ENCODE measurements at regions not wholly inside any gene's neighbourhood (a gene's known extent, or its start where the extent isn't known, plus 50 kb on each side); places are given as distances from the start of the nearest gene placed in this dataset.
A peak's percentile ranks its signal among the peaks of the same experiment; 100 is the strongest.

DNA sequence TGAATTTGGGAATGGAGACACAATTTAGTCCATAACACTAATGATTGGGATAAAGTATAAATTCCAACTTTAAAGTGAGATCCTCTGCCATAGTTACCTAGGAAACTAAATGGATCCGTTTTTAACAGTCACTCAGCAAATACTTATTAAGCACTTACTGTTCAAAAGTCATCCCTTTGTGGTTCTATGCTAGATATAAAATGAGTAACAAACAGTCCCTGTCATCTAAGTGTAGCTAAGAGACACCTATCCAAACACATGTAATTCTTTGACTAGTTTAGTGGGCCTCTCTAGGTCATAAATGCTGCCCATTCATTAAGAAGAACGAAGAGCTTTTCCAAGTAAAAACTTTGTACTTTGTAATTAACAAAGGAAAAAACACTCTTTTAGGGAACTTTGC lies 244.2 kb upstream of the CDIN1 start:
- DNase-seq, result no peak

DNA sequence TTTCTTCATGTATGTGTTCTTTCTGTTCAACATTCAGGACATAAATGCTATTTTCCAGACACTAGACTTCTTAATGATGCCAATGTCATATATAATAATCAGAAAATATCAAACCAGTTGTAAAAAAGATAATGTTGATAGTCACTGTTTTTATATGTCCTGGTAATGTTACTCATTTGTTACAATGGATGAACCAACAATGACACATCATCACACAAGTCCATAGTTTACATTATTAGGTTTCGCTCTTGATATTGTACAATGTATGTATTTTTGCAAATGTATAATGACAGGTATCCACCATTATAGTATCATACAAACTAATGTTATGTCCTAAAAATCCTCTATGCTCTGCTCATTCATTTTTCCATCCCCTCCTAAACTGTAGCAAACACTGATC lies 243.8 kb upstream of the CDIN1 start:
- no peaks in the 10 kb centered on the region for H3K9me3 ChIP-seq
- H3K36me3 ChIP-seq, result no peaks in the 10 kb centered on the region
- H3K27me3 ChIP-seq, result no peaks in the 10 kb centered on the region
- H3K4me3 ChIP-seq, result no peak overlapping the region
- no peak for DNase-seq

More for the DNA sequence above, 244.2 kb upstream of the CDIN1 start:
- Histone ChIP-seq H3K4me3 (no peak overlapping the region), H3K9me3 (no peaks in the 10 kb centered on the region), H3K27me3 (no peaks in the 10 kb centered on the region), H3K36me3 (no peaks in the 10 kb centered on the region)

DNA sequence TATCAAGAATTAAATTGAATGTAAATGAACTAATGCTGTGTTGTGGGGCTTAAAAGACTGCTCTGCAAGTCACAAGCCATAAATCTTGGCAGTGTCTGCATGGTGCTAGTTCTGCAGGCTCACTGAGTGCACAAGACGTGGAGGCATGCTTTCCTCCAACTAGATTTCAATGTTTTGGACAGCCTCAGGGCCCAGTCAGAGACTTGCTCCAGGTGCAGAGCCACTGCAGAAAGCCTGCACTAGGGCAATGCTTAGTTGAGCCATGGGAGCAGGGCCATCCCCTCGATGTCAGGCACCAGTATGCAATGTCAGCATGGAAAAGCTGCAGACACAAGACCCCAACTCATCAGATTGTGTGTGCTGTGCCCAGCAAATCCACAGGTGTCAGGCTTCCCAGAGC lies 234.5 kb upstream of the CDIN1 start:
- no peak for DNase-seq
- Histone ChIP-seq H3K27me3 (no peaks in the 10 kb centered on the region), H3K9me3 (no peaks in the 10 kb centered on the region), H3K36me3 (no peaks in the 10 kb centered on the region), H3K4me3 (no peak overlapping the region)

- DNase-seq, result no peak
- Histone ChIP-seq H3K9me3 (no peaks in the 10 kb centered on the region), H3K4me3 (no peak overlapping the region), H3K36me3 (no peaks in the 10 kb centered on the region), H3K27me3 (no peaks in the 10 kb centered on the region)
These were observed 232.1 kb upstream of the CDIN1 start for GRCh38 chr15:36347272-36347858.

GRCh38 chr15:36356466-36356865 lies 223.0 kb upstream of the CDIN1 start:
- no peaks in the 10 kb centered on the region for H3K9me3 ChIP-seq
- H3K27me3 ChIP-seq, result no peaks in the 10 kb centered on the region
- no peak overlapping the region for H3K4me3 ChIP-seq
- no peaks in the 10 kb centered on the region for H3K36me3 ChIP-seq
- no peak for DNase-seq

DNA sequence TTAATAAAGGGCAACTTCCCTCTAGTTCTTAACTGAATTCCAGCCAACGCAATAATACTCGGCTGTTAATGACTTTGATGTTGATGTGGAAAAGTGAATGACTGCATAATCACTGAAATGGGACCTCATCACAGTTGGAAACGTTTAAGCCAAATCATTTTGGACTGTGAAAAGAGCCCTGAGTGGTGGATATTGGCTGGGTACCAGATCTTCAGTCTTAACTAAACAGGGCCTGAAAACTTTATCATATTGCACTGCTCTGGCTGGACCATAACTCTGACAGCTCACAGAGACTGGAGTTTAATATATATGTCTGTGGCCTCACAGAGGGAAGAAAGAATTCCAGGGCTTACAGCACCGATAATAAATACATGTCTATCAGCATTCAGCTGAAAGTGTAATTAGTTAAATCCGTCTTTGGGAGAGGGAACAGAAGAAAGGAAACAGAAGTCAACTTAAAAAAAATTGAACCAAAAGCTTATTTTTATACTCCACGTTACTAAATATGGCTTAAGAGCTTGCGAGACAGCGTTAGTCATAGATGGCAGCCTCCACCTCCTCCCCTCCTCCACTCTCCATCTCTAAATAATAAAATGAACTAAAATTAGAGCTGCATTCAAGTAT lies 222.3 kb upstream of the CDIN1 start:
- H3K4me3 ChIP-seq, result no peak overlapping the region
- DNase-seq, result peak; percentile 6
- no peaks in the 10 kb centered on the region for H3K36me3 ChIP-seq

GRCh38 chr15:36358094-36358493 lies 221.3 kb upstream of the CDIN1 start:
- H3K9me3 ChIP-seq, result no peaks in the 10 kb centered on the region
- DNase-seq, result peak; percentile 43
- H3K27me3 ChIP-seq, result no peaks in the 10 kb centered on the region
- no peaks in the 10 kb centered on the region for H3K36me3 ChIP-seq
- no peak overlapping the region for H3K4me3 ChIP-seq

More for the DNA sequence above, 222.3 kb upstream of the CDIN1 start:
- Histone ChIP-seq H3K27me3 (no peaks in the 10 kb centered on the region), H3K9me3 (no peaks in the 10 kb centered on the region)

DNA sequence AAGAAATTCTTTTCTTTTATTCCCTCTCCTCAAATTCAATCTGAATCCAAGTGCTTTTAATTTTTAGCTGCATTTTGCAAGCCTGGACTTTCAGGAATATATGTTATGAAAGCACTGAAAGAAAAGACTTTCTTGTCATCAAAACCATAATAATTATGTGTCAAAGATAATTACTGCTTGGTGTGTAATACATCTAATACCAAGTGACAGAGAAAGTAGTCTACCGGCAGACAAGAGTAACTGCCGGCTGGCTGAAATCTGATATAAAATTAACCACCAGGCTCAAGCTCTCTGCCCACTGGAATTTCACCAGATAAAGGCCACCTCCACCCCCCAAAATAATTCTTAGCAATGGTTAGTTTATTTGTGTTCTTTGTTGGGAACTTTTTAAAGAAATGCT lies 220.9 kb upstream of the CDIN1 start:
- no peaks in the 10 kb centered on the region for H3K9me3 ChIP-seq
- no peaks in the 10 kb centered on the region for H3K27me3 ChIP-seq
- no peak overlapping the region for H3K4me3 ChIP-seq
- DNase-seq, result no peak
- no peaks in the 10 kb centered on the region for H3K36me3 ChIP-seq

DNA sequence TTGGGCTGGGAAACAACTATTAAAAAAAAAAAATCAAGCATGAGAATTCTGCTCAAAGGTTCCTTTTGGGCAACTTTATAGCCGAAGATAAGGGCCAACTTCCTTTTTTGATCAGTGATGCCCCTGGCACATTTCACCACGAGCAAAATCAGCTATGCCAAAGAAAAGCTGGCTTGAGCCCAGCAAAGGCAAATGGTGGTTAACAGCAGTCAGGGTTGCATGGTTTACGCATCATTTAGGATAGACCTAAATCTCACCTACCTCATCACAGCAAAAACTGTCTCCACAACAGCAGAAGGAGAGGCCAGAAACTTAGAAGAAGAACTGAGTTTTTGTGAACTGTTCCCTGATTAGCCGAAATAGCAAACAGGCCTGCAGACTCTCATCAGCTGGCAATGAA lies 220.1 kb upstream of the CDIN1 start:
- no peak overlapping the region for H3K4me3 ChIP-seq
- H3K9me3 ChIP-seq, result no peaks in the 10 kb centered on the region
- DNase-seq, result no peak
- no peaks in the 10 kb centered on the region for H3K36me3 ChIP-seq
- no peaks in the 10 kb centered on the region for H3K27me3 ChIP-seq

- DNase-seq, result peak; percentile 7
- H3K9me3 ChIP-seq, result no peaks in the 10 kb centered on the region
- no peak overlapping the region for H3K4me3 ChIP-seq
- no peaks in the 10 kb centered on the region for H3K36me3 ChIP-seq
- H3K27me3 ChIP-seq, result no peaks in the 10 kb centered on the region
These were observed 218.0 kb upstream of the CDIN1 start for GRCh38 chr15:36361351-36361870.

GRCh38 chr15:36362509-36362915 lies 216.9 kb upstream of the CDIN1 start:
- H3K4me3 ChIP-seq, result no peak overlapping the region
- DNase-seq, result no peak

GRCh38 chr15:36363335-36363734 lies 216.1 kb upstream of the CDIN1 start:
- Histone ChIP-seq H3K36me3 (no peaks in the 10 kb centered on the region), H3K9me3 (no peaks in the 10 kb centered on the region), H3K4me3 (no peak overlapping the region), H3K27me3 (no peaks in the 10 kb centered on the region)
- DNase-seq, result no peak

More at GRCh38 chr15:36362509-36362915, 216.9 kb upstream of the CDIN1 start:
- H3K9me3 ChIP-seq, result no peaks in the 10 kb centered on the region
- H3K36me3 ChIP-seq, result no peaks in the 10 kb centered on the region
- no peaks in the 10 kb centered on the region for H3K27me3 ChIP-seq

DNA sequence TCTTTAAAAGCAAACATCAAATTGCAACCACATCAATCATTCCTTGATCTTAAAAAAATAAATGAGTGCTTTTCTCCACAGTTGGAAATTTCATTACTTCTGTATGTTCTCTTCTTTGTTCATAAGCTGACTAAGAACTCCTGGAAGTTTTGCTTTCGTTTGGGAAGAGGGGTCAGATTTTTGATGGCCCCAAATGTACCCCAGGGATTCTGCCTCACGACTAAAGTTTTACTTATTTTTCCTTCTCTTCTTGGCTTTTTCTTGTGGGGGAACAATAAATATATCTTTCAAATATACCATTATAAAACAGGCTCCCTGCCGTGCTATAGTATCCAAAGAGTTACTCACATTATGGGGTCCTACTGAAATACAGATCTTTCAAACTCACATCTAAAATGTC lies 215.0 kb upstream of the CDIN1 start:
- no peaks in the 10 kb centered on the region for H3K27me3 ChIP-seq
- H3K9me3 ChIP-seq, result no peaks in the 10 kb centered on the region
- no peaks in the 10 kb centered on the region for H3K36me3 ChIP-seq
- no peak for DNase-seq
- no peak overlapping the region for H3K4me3 ChIP-seq

DNA sequence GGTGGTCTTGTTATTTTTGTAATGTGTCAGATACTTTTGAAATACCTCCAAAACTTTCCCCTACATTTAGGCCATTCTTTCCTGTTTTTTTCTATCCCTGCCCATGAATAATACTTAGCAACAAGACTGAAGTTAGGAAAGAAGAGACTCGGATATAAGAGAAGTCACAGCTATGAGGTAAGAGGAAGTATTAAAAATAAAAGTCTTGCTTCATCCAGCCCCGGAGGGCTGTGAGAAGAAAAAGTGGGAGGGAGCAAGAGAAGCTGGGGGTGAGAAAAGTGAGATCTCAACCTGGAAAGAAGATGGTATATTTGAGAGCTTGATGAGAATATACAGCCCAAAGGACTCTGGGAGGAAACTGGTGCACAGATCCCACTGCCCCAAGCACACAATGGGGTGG lies 213.5 kb upstream of the CDIN1 start:
- Histone ChIP-seq H3K36me3 (no peaks in the 10 kb centered on the region), H3K27me3 (no peaks in the 10 kb centered on the region), H3K9me3 (no peaks in the 10 kb centered on the region), H3K4me3 (no peak overlapping the region)
- DNase-seq, result no peak

- H3K4me3 ChIP-seq, result no peak overlapping the region
- DNase-seq, result no peak
- peaks cover 2% of the 10 kb centered on the region; the same call in 1 of the 2 replicates for H3K9me3 ChIP-seq
- no peaks in the 10 kb centered on the region for H3K27me3 ChIP-seq
- no peaks in the 10 kb centered on the region for H3K36me3 ChIP-seq
These were observed 209.2 kb upstream of the CDIN1 start for GRCh38 chr15:36370051-36370730.

GRCh38 chr15:36370731-36371112 lies 208.7 kb upstream of the CDIN1 start:
- Histone ChIP-seq H3K4me3 (no peak overlapping the region), H3K27me3 (no peaks in the 10 kb centered on the region), H3K9me3 (peaks cover 2% of the 10 kb centered on the region; the same call in 1 of the 2 replicates), H3K36me3 (no peaks in the 10 kb centered on the region)
- DNase-seq, result no peak

DNA sequence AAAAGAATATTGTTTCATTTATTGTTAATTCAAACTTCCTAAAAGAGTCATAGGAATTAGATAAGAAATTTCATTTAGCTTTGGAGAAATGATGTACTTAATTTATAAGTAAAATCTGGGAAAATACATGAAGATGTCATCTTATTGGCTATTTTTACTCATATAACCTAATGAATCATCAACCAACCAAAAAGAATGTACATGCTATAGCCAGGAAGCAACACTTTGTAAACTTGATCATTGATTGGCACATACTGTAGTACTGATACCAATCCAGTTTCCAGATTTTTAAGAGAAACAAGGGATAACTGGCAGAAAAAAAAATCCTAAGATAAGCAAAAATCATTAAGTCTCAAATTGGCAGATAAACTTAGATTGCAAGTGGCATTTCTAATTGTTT lies 207.9 kb upstream of the CDIN1 start:
- no peak overlapping the region for H3K4me3 ChIP-seq
- no peak for DNase-seq
- no peaks in the 10 kb centered on the region for H3K36me3 ChIP-seq
- H3K9me3 ChIP-seq, result peaks cover 2% of the 10 kb centered on the region; the same call in 1 of the 2 replicates
- no peaks in the 10 kb centered on the region for H3K27me3 ChIP-seq

DNA sequence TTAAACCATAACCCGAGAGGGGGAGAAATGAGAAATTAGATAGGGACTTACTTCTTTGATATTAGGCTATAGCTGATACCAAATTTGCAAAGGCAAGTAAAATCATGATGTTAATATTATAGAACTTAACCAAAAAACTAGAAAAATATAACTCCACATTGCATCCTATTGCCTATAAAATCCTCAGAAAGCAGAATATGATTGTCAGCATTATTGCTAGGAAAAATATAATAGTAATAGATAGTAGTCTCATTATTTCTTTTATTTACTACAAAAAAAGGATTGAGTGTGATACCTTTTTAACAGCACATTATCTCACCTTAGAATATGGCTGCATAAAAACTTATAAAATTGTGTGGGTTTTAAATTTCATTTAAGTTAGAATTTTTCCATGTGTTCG lies 206.5 kb upstream of the CDIN1 start:
- Histone ChIP-seq H3K9me3 (peaks cover 2% of the 10 kb centered on the region; the same call in 1 of the 2 replicates), H3K27me3 (no peaks in the 10 kb centered on the region), H3K36me3 (no peaks in the 10 kb centered on the region), H3K4me3 (no peak overlapping the region)
- no peak for DNase-seq
